ENCODE measurements at regions not wholly inside any gene's neighbourhood (a gene's known extent, or its start where the extent isn't known, plus 50 kb on each side); places are given as distances from the start of the nearest gene placed in this dataset.

DNA sequence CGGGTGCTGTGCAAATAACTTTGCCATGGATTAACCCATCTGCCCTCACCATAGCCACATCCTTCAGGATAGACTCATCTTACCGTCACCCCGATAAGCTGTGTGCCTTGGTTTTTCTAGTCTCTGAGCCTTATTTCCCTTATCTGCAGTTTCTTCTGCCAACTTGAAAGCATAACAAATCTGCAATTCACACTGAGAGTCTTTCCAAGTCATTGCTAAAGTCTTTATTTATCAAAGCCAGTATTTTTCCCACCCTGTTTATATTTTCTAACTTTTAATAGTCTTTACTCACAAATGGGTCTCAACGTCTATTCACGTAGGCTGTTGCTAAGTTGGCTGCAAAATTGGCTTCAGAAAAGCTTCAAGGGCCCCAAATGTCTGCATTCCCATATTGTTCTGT, 61.6 kb upstream of the SUCLG2 start:
- WGBS: 83% methylated on average over 5 of the region's 5 CpGs
- TF ChIP-seq, protein P1, sequence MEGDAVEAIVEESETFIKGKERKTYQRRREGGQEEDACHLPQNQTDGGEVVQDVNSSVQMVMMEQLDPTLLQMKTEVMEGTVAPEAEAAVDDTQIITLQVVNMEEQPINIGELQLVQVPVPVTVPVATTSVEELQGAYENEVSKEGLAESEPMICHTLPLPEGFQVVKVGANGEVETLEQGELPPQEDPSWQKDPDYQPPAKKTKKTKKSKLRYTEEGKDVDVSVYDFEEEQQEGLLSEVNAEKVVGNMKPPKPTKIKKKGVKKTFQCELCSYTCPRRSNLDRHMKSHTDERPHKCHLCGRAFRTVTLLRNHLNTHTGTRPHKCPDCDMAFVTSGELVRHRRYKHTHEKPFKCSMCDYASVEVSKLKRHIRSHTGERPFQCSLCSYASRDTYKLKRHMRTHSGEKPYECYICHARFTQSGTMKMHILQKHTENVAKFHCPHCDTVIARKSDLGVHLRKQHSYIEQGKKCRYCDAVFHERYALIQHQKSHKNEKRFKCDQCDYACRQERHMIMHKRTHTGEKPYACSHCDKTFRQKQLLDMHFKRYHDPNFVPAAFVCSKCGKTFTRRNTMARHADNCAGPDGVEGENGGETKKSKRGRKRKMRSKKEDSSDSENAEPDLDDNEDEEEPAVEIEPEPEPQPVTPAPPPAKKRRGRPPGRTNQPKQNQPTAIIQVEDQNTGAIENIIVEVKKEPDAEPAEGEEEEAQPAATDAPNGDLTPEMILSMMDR (IDR thresholded peaks at IDR 0.05): no peak
- TF ChIP-seq POLR2AphosphoS5 (IDR thresholded peaks at IDR 0.05) (no peak), POLR2A (IDR thresholded peaks at IDR 0.05; ENCODE audit: low read depth) (no peak), EP300 (IDR thresholded peaks at IDR 0.05) (no peak)
- intact Hi-C loops (cut with DNase I): no loop called here
- H3K27me3 ChIP-seq: no peaks in the 10 kb centered on the region
- H3K9me3 ChIP-seq: no peaks in the 10 kb centered on the region
- no peak for DNase-seq (ENCODE audit: extremely low spot score)
- no peaks in the 10 kb centered on the region for H3K36me3 ChIP-seq
- H3K4me1 ChIP-seq: no peaks in the 10 kb centered on the region
- H3K27ac ChIP-seq (replicated peaks in 1 of 4): no peak overlapping the region
- H3K4me3 ChIP-seq: no peak overlapping the region

DNA sequence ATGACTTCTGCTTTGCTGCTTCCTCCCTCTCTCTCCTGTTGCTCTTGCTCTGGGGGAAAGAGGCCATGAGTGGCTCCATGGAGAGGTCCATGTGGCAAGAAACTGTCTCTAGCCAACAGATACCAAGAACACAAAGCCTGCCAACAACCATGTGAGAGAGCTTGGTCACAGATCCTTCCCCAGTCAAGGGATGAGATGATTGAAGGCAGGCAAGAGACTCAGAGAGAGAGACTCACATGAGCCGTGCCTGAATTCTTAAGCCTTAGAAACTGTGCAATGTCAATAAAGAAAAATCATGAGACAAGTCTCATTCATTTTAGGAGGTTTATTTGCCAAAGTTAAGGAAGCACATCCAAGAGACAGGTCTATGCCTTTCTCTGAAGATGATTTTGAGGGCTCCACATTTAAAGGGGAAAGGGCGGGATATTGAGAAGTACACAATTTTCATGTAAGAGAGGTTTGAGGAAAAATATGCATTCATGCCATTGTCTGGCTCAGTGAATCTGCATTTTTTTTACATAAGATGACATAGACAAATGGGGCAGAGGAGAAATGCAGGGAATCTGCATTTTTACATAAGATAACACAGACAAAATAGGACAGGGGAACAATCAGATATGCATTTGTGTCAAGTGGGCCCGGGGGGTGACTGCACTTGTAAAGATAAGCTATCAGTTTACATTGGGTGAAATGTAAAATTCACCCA, 59.5 kb upstream of the SUCLG2 start:
- TF ChIP-seq POLR2A (IDR thresholded peaks at IDR 0.05; ENCODE audit: low read depth): no peak
- TF ChIP-seq EP300 (IDR thresholded peaks at IDR 0.05): no peak
- TF ChIP-seq POLR2AphosphoS5 (IDR thresholded peaks at IDR 0.05): no peak
- TF ChIP-seq, protein P1 (IDR thresholded peaks at IDR 0.05): no peak
- no peak for DNase-seq (ENCODE audit: extremely low spot score)
- no peaks in the 10 kb centered on the region for H3K9me3 ChIP-seq
- H3K27ac ChIP-seq (replicated peaks in 1 of 4): no peak overlapping the region
- no peak overlapping the region for H3K4me3 ChIP-seq
- H3K36me3 ChIP-seq: no peaks in the 10 kb centered on the region
- WGBS: 82% methylated on average over 3 of the region's 3 CpGs
- intact Hi-C loops (cut with DNase I): no loop called here
- no peaks in the 10 kb centered on the region for H3K4me1 ChIP-seq
- H3K27me3 ChIP-seq: no peaks in the 10 kb centered on the region

DNA sequence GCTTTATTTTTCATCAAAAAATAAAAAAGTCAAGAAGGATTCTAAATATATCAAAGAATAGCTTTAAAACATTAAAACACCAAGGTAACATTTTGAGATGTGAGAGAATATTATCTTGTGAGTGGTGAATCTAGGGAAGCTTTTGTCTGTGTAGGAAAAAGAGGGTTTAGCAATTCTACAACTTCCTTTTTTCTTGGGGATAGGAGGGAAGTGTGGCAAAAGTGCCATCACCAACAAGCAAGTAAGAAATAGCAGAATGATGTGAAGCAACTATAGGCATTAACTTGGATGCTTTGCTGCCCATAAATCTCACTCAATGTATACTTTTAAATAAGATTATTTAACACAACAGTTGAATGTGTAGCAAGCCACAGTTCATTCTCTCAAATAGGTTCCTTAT, 57.8 kb upstream of the SUCLG2 start:
- TF ChIP-seq POLR2AphosphoS5 (IDR thresholded peaks at IDR 0.05) (no peak), POLR2A (IDR thresholded peaks at IDR 0.05; ENCODE audit: low read depth) (no peak), EP300 (IDR thresholded peaks at IDR 0.05) (no peak)
- TF ChIP-seq, protein P1 (IDR thresholded peaks at IDR 0.05): no peak
- intact Hi-C loops (cut with DNase I): no loop called here
- no peaks in the 10 kb centered on the region for H3K4me1 ChIP-seq
- H3K27me3 ChIP-seq: no peaks in the 10 kb centered on the region
- H3K9me3 ChIP-seq: no peaks in the 10 kb centered on the region
- H3K4me3 ChIP-seq: no peak overlapping the region
- DNase-seq (ENCODE audit: extremely low spot score): no peak
- H3K27ac ChIP-seq (replicated peaks in 1 of 4): no peak overlapping the region
- no peaks in the 10 kb centered on the region for H3K36me3 ChIP-seq

DNA sequence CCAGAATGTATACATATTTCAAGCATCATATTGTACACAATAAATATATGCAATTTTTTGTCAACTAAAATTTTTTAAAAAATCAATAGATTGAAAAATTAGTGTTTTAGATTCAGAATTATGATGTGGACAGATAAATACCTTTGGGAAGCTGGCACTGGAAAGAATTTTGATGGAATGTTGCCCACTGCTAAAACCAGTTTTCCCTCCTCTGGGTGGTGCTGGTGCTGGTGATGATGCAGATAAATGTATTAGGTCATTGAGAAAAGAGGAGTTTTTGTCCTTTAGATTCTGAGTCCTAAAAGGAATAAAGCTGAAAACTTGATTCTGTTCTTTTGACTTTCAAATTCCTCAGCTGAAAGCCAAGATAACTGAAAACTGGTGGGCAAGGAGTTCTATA, 56.0 kb upstream of the SUCLG2 start:
- no peaks in the 10 kb centered on the region for H3K4me1 ChIP-seq
- TF ChIP-seq POLR2AphosphoS5 (IDR thresholded peaks at IDR 0.05) (no peak), EP300 (IDR thresholded peaks at IDR 0.05) (no peak), POLR2A (IDR thresholded peaks at IDR 0.05; ENCODE audit: low read depth) (no peak)
- TF ChIP-seq, protein P1 (IDR thresholded peaks at IDR 0.05): no peak
- H3K27me3 ChIP-seq: no peaks in the 10 kb centered on the region
- H3K36me3 ChIP-seq: no peaks in the 10 kb centered on the region
- no peaks in the 10 kb centered on the region for H3K9me3 ChIP-seq
- no peak for DNase-seq (ENCODE audit: extremely low spot score)
- intact Hi-C loops (cut with DNase I): no loop called here
- H3K27ac ChIP-seq (replicated peaks in 1 of 4): no peak overlapping the region
- H3K4me3 ChIP-seq: no peak overlapping the region

DNA sequence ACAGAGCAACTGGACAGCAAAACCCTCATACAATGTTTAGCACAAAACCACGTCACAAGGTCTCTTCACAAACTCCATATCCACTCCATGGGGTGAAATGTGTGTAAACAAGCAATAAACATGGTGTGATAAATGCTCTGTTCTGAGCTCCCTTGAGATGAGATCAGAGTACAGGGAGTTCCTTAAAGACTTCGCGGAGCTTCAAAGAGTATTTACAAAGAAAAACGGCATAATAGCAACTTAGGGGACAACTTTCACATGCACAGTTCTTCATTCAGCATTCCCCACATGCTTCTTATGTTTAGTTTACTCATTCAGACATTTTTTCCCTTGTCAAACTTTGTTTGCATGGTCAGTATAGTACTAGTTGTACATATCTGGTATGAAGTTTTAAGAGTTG, 52.5 kb upstream of the SUCLG2 start:
- H3K4me3 ChIP-seq: no peak overlapping the region
- 58% methylated on average over 4 of the region's 4 CpGs for WGBS
- no peak for DNase-seq (ENCODE audit: extremely low spot score)
- H3K27me3 ChIP-seq: no peaks in the 10 kb centered on the region
- no peaks in the 10 kb centered on the region for H3K36me3 ChIP-seq
- no peaks in the 10 kb centered on the region for H3K9me3 ChIP-seq
- no peaks in the 10 kb centered on the region for H3K4me1 ChIP-seq
- TF ChIP-seq EP300 (IDR thresholded peaks at IDR 0.05) (no peak), POLR2AphosphoS5 (IDR thresholded peaks at IDR 0.05) (no peak), POLR2A (IDR thresholded peaks at IDR 0.05; ENCODE audit: low read depth) (no peak)
- TF ChIP-seq, protein P1 (IDR thresholded peaks at IDR 0.05): no peak
- no peak overlapping the region for H3K27ac ChIP-seq (replicated peaks in 1 of 4)
- intact Hi-C loops (cut with DNase I): no loop called here
